ENCODE measurements at regions not wholly inside any gene's neighbourhood (a gene's known extent, or its start where the extent isn't known, plus 50 kb on each side); places are given as distances from the start of the nearest gene placed in this dataset.

- Histone ChIP-seq H3K4me2 (replicated peaks; ENCODE audit: low read depth, low read length, poor library complexity, severe bottlenecking) (no peak overlapping the region), H3K36me3 (replicated peaks in 1 of 2; ENCODE audit: control extremely low read depth in 1 of 2, control insufficient read depth in 1 of 2, extremely low read depth in 1 of 2, insufficient read depth in 2 of 2, low read length in 1 of 2) (no peaks in the 10 kb centered on the region), H3K79me2 (ENCODE audit: control insufficient read depth, insufficient read depth, low read length) (no peaks in the 10 kb centered on the region), H2AFZ (ENCODE audit: insufficient read depth, low read depth, low read length, poor library complexity, severe bottlenecking) (no peak overlapping the region), H3K4me3 (ENCODE audit: control extremely low read depth in 1 of 5, extremely low read depth in 1 of 5, insufficient read depth in 1 of 5, low read depth in 2 of 5, low read length in 4 of 5) (no peak overlapping the region), H3K27ac (ENCODE audit: low read length in 2 of 2) (no peak overlapping the region), H3K27me3 (replicated peaks in 1 of 4; ENCODE audit: control extremely low read depth in 1 of 4, control insufficient read depth in 3 of 4, insufficient read depth in 4 of 4, low read length in 3 of 4) (no peaks in the 10 kb centered on the region), H4K20me1 (ENCODE audit: control insufficient read depth, insufficient read depth, low read length, poor library complexity, severe bottlenecking) (no peaks in the 10 kb centered on the region), H3K4me1 (ENCODE audit: control insufficient read depth in 2 of 2, insufficient read depth in 2 of 2, low read length in 2 of 2) (no peaks in the 10 kb centered on the region), H3K9ac (ENCODE audit: low read length) (no peak overlapping the region), H3K9me3 (ENCODE audit: control extremely low read depth in 1 of 3, control insufficient read depth in 2 of 3, insufficient read depth in 1 of 3, low read length in 2 of 3) (peaks cover 0 to 7% (median 2%) of the 10 kb centered on the region in 3 donors)
- Mint-ChIP-seq H3K4me3 (no peak overlapping the region), H3K4me1 (no peaks in the 10 kb centered on the region), H3K9me3 (ENCODE audit: insufficient read depth) (no peaks in the 10 kb centered on the region), H3K27ac (no peak overlapping the region), H3K27me3 (no peaks in the 10 kb centered on the region)
- 64% methylated on average over 2 of the region's 5 CpGs for WGBS (ENCODE audit: insufficient coverage)
- ChIA-PET CTCF (no interaction called here), POLR2A (no interaction called here)
- intact Hi-C loops (cut with micrococcal nuclease): no loop called here
- TF ChIP-seq CTCF (IDR thresholded peaks at IDR 0.05): no peak
- no peak for TF ChIP-seq EZH2 (IDR thresholded peaks at IDR 0.05; ENCODE audit: borderline replicate concordance, insufficient read depth, low read depth, low read length, poor library complexity, severe bottlenecking)
- no peak for ATAC-seq (ENCODE audit: low read depth)
- DNase-seq: no peak
Observed at GRCh38 chr12:19799895-19800602, 360.8 kb downstream of the AEBP2 start.

DNA sequence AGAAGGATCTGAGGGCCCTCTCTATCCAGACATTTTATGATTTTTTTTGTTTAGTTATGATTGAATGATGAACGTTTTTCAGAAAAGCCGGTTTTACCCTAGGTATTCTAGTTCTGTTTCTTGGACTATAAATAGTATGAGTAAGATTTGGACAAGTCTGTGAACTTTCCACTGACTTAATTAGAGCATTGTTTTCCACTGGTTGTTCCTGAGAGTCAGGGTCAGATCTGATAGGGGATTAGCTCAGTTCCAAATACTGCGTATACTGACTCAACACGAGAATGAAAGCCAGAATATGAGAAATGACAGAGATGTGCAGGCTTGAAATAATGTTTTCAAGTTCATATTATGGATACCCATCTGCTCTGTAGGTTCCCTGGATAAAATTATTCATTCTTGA is 361.6 kb downstream of the AEBP2 start:
- H3K4me1 ChIP-seq (ENCODE audit: control insufficient read depth in 2 of 2, insufficient read depth in 2 of 2, low read length in 2 of 2): no peaks in the 10 kb centered on the region
- no peak overlapping the region for H3K4me2 ChIP-seq (replicated peaks; ENCODE audit: low read depth, low read length, poor library complexity, severe bottlenecking)
- H3K9me3 ChIP-seq (ENCODE audit: control extremely low read depth in 1 of 3, control insufficient read depth in 2 of 3, insufficient read depth in 1 of 3, low read length in 2 of 3): peaks cover 0 to 8% (median 2%) of the 10 kb centered on the region in 3 donors
- H3K79me2 ChIP-seq (ENCODE audit: control insufficient read depth, insufficient read depth, low read length): no peaks in the 10 kb centered on the region
- no peaks in the 10 kb centered on the region for H3K27me3 Mint-ChIP-seq
- H3K4me3 Mint-ChIP-seq: no peak overlapping the region
- H2AFZ ChIP-seq (ENCODE audit: insufficient read depth, low read depth, low read length, poor library complexity, severe bottlenecking): no peak overlapping the region
- no peaks in the 10 kb centered on the region for H3K27me3 ChIP-seq (replicated peaks in 1 of 4; ENCODE audit: control extremely low read depth in 1 of 4, control insufficient read depth in 3 of 4, insufficient read depth in 4 of 4, low read length in 3 of 4)
- no peaks in the 10 kb centered on the region for H3K9me3 Mint-ChIP-seq (ENCODE audit: insufficient read depth)
- TF ChIP-seq EZH2 (IDR thresholded peaks at IDR 0.05; ENCODE audit: borderline replicate concordance, insufficient read depth, low read depth, low read length, poor library complexity, severe bottlenecking) (no peak), CTCF (IDR thresholded peaks at IDR 0.05) (no peak)
- ChIA-PET CTCF (no interaction called here), POLR2A (no interaction called here)
- H4K20me1 ChIP-seq (ENCODE audit: control insufficient read depth, insufficient read depth, low read length, poor library complexity, severe bottlenecking): no peaks in the 10 kb centered on the region
- no peak overlapping the region for H3K27ac ChIP-seq (ENCODE audit: low read length in 2 of 2)
- H3K4me3 ChIP-seq (ENCODE audit: control extremely low read depth in 1 of 5, extremely low read depth in 1 of 5, insufficient read depth in 1 of 5, low read depth in 2 of 5, low read length in 4 of 5): no peak overlapping the region
- ATAC-seq (ENCODE audit: low read depth) (no peak), DNase-seq (no peak)
- no peaks in the 10 kb centered on the region for H3K4me1 Mint-ChIP-seq
- H3K36me3 ChIP-seq (replicated peaks in 1 of 2; ENCODE audit: control extremely low read depth in 1 of 2, control insufficient read depth in 1 of 2, extremely low read depth in 1 of 2, insufficient read depth in 2 of 2, low read length in 1 of 2): no peaks in the 10 kb centered on the region
- H3K27ac Mint-ChIP-seq: no peak overlapping the region
- H3K9ac ChIP-seq (ENCODE audit: low read length): no peak overlapping the region
- intact Hi-C loops (cut with micrococcal nuclease): no loop called here
- 87% methylated on average over 3 of the region's 4 CpGs for WGBS (ENCODE audit: insufficient coverage)

Measured in B cell (primary cell).